SIG-M5 treated with dmso at 0.1 percent for 504 hours (cell line): ENCODE measurements at regions not wholly inside any gene's neighbourhood (a gene's known extent, or its start where the extent isn't known, plus 50 kb on each side); places are given as distances from the start of the nearest gene placed in this dataset.

Source experiments
- DNase-seq: peaks from one replicate; lab custom pipeline; 2025; ENCODE audit not compliant: unreplicated experiment; lab: John Stamatoyannopoulos, UW

DNA sequence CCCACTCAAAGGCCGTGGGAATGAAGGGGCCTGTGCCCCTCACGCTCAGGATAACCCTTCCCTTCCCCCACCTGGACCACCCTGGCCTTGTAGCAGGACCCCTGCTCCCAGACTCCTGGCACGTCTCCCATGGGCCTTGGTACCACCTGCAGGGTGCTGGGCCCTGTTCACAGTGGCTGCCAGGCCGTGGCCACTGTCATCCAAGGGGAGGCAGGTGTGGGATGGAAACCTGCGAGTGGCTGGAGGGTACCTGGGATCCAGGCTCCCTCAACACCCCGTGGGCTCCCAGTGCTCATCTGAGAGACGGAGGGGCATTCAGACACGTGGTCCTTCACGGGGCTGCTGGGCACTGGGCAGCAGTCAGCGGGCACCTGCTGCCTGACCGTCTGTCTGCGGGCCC is 75.6 kb upstream of the CIBAR2 start:
- no peak for DNase-seq

DNA sequence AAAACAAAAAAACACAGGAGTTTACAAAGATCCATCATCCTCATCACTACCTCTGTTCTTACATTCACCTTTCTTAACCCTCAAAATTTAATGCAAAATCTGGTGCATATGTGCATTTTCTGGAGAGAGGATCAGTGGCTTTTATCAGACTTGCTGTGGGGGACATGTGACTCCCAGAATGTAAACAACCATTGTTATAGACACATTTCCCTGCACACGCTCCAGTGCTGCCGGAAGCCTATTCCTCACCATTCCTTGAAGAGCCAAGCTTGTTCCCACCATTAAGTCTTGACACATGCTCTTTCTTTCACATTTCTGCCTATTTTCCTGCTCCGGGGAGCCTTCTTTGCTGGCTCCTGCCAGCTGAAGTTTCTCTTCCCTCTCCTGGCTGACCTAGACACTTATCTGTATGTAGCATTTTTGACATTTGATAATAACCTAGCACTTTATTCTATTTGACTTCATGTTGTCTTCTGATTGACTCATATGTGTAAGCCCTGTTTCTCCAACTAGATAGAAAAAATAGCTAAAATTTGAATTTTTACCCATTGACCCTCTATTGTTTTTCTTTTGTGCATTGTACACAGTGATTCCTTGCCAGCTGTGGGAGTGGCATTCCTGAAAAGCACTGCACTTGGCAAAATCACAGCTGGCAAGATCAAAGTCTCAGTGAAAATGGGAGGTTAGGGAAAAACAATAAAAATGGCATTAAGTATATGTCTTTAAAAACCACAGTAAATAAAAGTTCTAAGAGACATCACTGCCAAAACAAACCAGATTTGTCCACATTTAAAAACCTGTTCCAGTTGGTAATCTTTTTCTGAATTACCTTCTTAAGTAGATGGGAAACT is 76.8 kb upstream of the CIBAR2 start:
- no peak for DNase-seq

DNA sequence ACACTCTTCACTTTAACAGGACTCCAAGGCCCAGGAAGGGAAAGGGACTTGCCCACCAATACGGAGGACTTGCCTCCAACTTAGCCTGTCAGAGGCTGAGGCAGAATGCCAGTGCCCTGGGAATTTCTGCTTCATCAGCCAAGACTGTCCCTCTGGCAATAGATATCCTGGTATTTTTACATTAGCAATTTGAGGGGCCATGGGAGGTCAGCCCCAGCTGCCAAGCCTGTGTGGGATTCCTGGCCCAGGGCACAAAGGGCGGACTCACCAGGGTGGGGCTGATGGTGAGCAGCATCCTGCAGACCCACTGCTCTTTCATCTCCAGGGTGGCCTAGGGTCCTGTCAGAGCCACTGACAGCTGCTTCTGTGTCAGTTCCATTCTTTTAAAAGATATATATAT is 78.3 kb upstream of the CIBAR2 start:
- no peak for DNase-seq

DNA sequence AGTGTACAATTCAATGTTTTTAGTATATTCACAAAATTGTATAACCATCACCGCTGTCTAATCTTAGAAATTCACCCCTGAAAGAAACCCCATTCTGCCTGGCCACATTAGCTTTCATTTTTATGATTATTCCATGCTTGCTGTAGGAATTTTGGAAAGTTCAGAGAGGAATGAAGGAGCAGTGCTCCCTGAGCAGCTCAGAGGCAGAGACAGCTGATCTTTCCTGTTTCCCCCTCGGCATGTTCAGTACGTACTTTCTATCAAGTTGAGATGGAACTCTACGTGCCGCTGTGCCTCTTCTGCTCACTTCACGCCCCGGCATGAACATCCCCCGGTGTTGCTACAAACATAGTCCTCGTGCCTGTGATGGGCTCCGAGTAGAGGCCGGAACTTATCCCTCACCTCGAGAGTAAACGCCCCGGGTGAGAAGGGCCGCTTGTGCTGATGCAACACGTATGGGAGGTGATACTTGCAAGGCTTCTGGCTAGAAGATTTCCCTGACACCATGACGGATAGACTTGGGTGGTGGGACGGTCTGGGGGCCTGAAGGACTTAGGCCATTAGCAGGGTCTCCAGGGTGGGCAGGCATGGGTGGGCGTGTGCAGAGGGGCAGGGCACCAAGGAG is 79.2 kb upstream of the CIBAR2 start:
- DNase-seq = no peak

DNA sequence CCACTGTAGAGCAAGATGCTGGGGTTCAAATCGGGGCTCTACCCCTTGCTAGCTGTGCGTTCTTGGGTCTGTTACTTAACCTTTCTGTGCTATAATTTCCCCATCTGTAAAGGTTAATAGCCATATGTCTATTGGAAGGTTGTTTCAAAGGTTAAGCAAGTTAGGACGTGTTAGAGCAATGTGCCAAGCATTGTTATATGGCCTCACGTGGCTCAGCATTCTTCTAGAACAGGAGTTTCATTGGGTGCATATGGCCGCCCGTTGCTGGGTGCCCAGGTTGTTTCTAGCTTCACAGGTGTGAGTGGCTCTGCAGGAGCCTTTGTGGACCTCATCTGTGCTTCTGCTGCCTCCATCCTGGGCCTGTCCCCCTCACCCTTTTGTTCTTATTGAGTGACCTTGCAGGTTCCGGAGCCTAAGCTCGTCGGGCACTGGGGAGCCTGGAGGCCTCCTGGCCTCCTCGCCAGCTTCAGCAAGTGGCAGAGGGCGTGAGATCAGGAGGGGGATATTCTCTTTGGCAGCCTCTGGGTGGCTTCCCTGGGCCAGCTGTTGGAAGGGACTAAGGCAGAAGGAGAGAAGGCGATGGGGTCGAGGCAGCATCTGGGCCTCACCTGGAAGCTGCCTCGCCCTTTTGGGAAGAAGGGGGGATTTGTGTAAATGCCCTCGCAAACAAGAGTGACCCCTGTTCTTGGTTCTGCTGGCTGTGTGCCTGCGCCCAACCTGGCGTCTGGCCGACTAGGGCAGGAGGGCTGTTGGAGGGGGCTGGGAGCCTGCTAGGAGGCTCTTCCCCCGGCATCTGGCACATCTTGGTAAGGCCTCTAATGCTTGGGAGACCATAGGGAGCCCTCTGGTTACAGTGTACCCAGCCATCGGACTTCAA is 80.2 kb upstream of the CIBAR2 start:
- no peak for DNase-seq

DNA sequence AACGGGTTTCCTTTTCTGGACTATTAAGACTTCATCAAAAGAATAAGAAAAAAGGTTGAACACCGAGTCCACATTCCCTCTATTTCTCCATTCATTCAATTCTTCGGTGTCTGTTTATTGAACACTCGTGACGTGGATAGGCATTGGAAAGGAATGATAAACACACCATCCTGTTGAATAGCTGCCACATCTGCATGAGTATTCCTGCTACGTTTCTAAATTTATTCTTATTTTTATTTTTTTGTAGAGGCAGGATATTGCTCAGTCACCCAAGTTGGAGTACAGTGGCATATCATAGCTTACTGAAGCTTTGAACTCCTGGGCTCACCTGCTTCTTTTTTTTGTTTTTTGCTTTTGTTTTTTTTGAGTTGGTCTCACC is 80.8 kb upstream of the CIBAR2 start:
- DNase-seq = no peak

DNA sequence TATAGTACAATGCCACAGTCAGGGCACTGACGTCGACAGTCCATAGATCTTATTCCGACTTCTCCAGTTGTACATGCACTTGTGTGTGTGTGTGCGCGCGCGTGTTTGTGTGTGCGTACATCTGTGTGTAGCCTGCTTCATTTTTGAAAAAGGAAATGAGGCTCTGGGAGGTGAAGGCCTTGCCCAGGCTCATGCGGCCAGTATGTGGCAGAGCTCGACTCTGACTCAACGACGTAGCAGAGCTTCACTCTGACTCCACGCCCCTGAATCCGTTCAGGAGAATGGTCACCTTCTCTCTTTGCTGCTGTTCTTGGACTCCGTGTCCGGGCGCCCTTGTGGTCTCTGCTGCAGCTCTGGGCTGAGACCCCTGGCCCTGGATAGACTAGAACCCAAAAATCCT is 81.6 kb upstream of the CIBAR2 start:
- DNase-seq = no peak

- DNase-seq = no peak
Observed at GRCh38 chr16:85194307-85195270, 82.3 kb upstream of the CIBAR2 start.

DNA sequence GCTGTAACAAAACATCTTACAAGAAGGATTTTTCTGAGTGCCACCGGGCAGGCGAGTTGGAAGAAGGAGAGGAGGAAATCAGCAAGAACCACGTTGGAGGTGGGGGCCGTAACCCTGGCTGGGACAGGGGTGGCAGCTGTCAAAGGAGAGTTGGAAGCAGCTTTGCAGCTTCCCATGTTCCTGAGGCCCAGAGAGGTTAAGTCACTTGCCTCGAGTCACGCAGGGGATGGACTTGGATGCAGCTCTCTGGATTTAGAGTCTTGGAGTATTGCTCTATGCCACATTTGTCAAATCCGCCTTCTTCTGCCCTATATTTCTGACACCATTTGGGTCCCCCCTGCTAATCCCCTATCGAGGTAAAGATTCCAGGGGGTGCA is 83.0 kb upstream of the CIBAR2 start:
- DNase-seq = no peak

- no peak for DNase-seq
Observed at GRCh38 chr16:85195900-85196772, 83.9 kb upstream of the CIBAR2 start.

- no peak for DNase-seq
Observed at GRCh38 chr16:85196976-85197375, 84.7 kb upstream of the CIBAR2 start.

- no peak for DNase-seq
Observed at GRCh38 chr16:85197611-85198566, 85.6 kb upstream of the CIBAR2 start.

GRCh38 chr16:85199069-85199725 is 86.9 kb upstream of the CIBAR2 start:
- no peak for DNase-seq

- no peak for DNase-seq
Observed at GRCh38 chr16:85199880-85200279, 87.6 kb upstream of the CIBAR2 start.

GRCh38 chr16:85200471-85201278 is 88.4 kb upstream of the CIBAR2 start:
- no peak for DNase-seq

- no peak for DNase-seq
Observed at GRCh38 chr16:85201574-85201973, 89.3 kb upstream of the CIBAR2 start.

GRCh38 chr16:85202051-85202601 is 89.9 kb upstream of the CIBAR2 start:
- no peak for DNase-seq
